HEK293T (cell line): ENCODE measurements at regions not wholly inside any gene's neighbourhood (a gene's known extent, or its start where the extent isn't known, plus 50 kb on each side); places are given as distances from the start of the nearest gene placed in this dataset.

Source experiments
- BHLHE40 ChIP-seq: fragments of 450-650 bp; IDR thresholded peaks from 2 replicates; pipeline ENCODE4 v1.6.1; 2016; ENCODE audit warnings: mild to moderate bottlenecking, moderate library complexity, borderline replicate concordance
- CTBP1 ChIP-seq: fragments of 450-650 bp; IDR thresholded peaks from 2 replicates; pipeline ENCODE4 v1.6.1; 2016; ENCODE audit warnings: borderline replicate concordance
- ELF4 ChIP-seq: fragments of 450-650 bp; IDR thresholded peaks from 2 replicates; pipeline ENCODE4 v1.6.1; 2017; ENCODE audit warnings: antibody characterized with exemption
- FOXK2 ChIP-seq: fragments of 450-650 bp; IDR thresholded peaks from 2 replicates; pipeline ENCODE4 v1.6.1; 2016; ENCODE audit warnings: mild to moderate bottlenecking
- FOXM1 ChIP-seq: fragments of 450-650 bp; IDR thresholded peaks from 2 replicates; pipeline ENCODE4 v1.6.1; 2017; ENCODE audit warnings: mild to moderate bottlenecking, borderline replicate concordance
- SP1 ChIP-seq: fragments of 450-650 bp; IDR thresholded peaks from 2 replicates; pipeline ENCODE4 v1.6.1; 2017
- TARDBP ChIP-seq: fragments of 450-650 bp; IDR thresholded peaks from 2 replicates; pipeline ENCODE4 v1.6.1; 2016

GRCh38 chr9:80931163-80931562, 758.2 kb downstream of the TLE1 start:
- TF ChIP-seq TARDBP = no peak
- no peak for TF ChIP-seq BHLHE40
- TF ChIP-seq FOXM1 = no peak
- no peak for TF ChIP-seq FOXK2
- TF ChIP-seq SP1 = no peak
- no peak for TF ChIP-seq ELF4
- TF ChIP-seq CTBP1 = no peak
